OCI-LY7 (cell line): ENCODE measurements at regions not wholly inside any gene's neighbourhood (a gene's known extent, or its start where the extent isn't known, plus 50 kb on each side); places are given as distances from the start of the nearest gene placed in this dataset.
"Not testable (repeated sequence)": the region's sequence is repeated elsewhere in the genome, so short reads cannot be mapped to it uniquely, and the experiment has no call there.

Experiments used
- BruUV-seq: library from RNA; stranded (reverse); fragments of 400-500 nt; replicated peaks from 2 replicates; lab custom pipeline; 2021; lab: Mats Ljungman, UMichigan
- CTCF ChIA-PET: fragments of 300-600 bp; sonication (Branson Sonifier 250); formaldehyde crosslinking; loops from one replicate; lab custom pipeline; 2022; ENCODE audit warnings: antibody characterized with exemption; ENCODE audit not compliant: unreplicated experiment; lab: Charles Lee
- POLR2A ChIA-PET: fragments of 300-600 bp; sonication (Branson Sonifier 250); formaldehyde crosslinking; loops from one replicate; lab custom pipeline; 2022; ENCODE audit warnings: antibody characterized with exemption; lab: Charles Lee
- DNase-seq: peaks from one replicate; pipeline ENCODE4 v3.0.0-alpha.2; 2015; ENCODE audit warnings: low spot score
- H2AFZ ChIP-seq: fragments of 200-600 bp; sonication (generic), shearing (Covaris generic); 2 replicates; pipeline ENCODE4 v1.6.1; 2014; ENCODE audit warnings: mild to moderate bottlenecking, antibody characterized with exemption, low read length, moderate library complexity
- H3K27ac ChIP-seq: fragments of 200-600 bp; sonication (generic); 2 replicates; pipeline ENCODE4 v1.5.1; 2014; ENCODE audit warnings: mixed run types, low read depth, mild to moderate bottlenecking, moderate library complexity, low read length, inconsistent platforms; ENCODE audit not compliant: poor library complexity, severe bottlenecking
- H3K36me3 ChIP-seq: fragments of 200-600 bp; sonication (generic); 2 replicates; pipeline ENCODE4 v1.6.1; 2014; ENCODE audit warnings: mild to moderate bottlenecking, antibody characterized with exemption, low read length, moderate library complexity, mixed read lengths; ENCODE audit not compliant: insufficient read depth
- H3K4me1 ChIP-seq: fragments of 200-600 bp; sonication (generic); 2 replicates; pipeline ENCODE4 v1.5.1; 2014; ENCODE audit warnings: mild to moderate bottlenecking, low read length; ENCODE audit not compliant: insufficient read depth, poor library complexity, severe bottlenecking
- H3K4me2 ChIP-seq: fragments of 200-600 bp; sonication (generic); 2 replicates; pipeline ENCODE4 v1.6.1; 2014; ENCODE audit warnings: mild to moderate bottlenecking, low read length
- H3K4me3 ChIP-seq: fragments of 200-600 bp; sonication (generic); 2 replicates; pipeline ENCODE4 v1.5.1; 2014; ENCODE audit warnings: mild to moderate bottlenecking, low read depth, low read length; ENCODE audit not compliant: poor library complexity, severe bottlenecking
- H3K79me2 ChIP-seq: fragments of 200-600 bp; sonication (generic); 2 replicates; pipeline ENCODE4 v1.6.1; 2016; ENCODE audit warnings: low read depth, mild to moderate bottlenecking, low read length, moderate library complexity, mixed read lengths; ENCODE audit not compliant: insufficient read depth
- H3K9me2 ChIP-seq: fragments of 200-600 bp; sonication (generic); 2 replicates; pipeline ENCODE4 v1.6.1; 2016; ENCODE audit warnings: mild to moderate bottlenecking, low read length, mixed read lengths; ENCODE audit not compliant: insufficient read depth
- H3K9me3 ChIP-seq: fragments of 200-600 bp; sonication (generic); 2 replicates; pipeline ENCODE4 v1.6.1; 2014; ENCODE audit warnings: mild to moderate bottlenecking, mixed run types, low read length, mixed read lengths
- H4K20me1 ChIP-seq: fragments of 200-600 bp; sonication (generic); 2 replicates; pipeline ENCODE4 v1.6.1; 2014; ENCODE audit warnings: mild to moderate bottlenecking, antibody characterized with exemption, low read length, moderate library complexity, mixed read lengths; ENCODE audit not compliant: insufficient read depth
- CTCF ChIP-seq: fragments of 200-600 bp; sonication (generic); conservative IDR thresholded peaks from 2 replicates; pipeline ENCODE4 v1.5.1; 2014; ENCODE audit warnings: mild to moderate bottlenecking, antibody characterized with exemption, low read length, moderate library complexity, mixed read lengths
- EZH2phosphoT487 ChIP-seq: fragments of 200-600 bp; sonication (generic); IDR thresholded peaks from 2 replicates; pipeline ENCODE4 v1.6.1; 2018; ENCODE audit warnings: low read depth, borderline replicate concordance, mild to moderate bottlenecking, mixed run types, antibody characterized with exemption, low read length, moderate library complexity, mixed read lengths
- intact Hi-C: fragments of 100-400 bp; cut with micrococcal nuclease; formaldehyde crosslinking; loops from one replicate; pipeline ENCODE4 v1.10.0; 2022; ENCODE audit not compliant: unreplicated experiment

GRCh38 chr7:16250655-16251054, 170.7 kb downstream of the CRPPA start:
- H4K20me1 ChIP-seq, POLR2A ChIA-PET, DNase-seq, CTCF ChIA-PET, H3K9me3 ChIP-seq, intact Hi-C loops, H3K79me2 ChIP-seq, H3K4me3 ChIP-seq, H3K36me3 ChIP-seq, H2AFZ ChIP-seq, H3K4me2 ChIP-seq, H3K27ac ChIP-seq, H3K4me1 ChIP-seq, BruUV-seq, H3K9me2 ChIP-seq: not testable (repeated sequence)

- H3K27ac ChIP-seq, H3K9me3 ChIP-seq, H3K9me2 ChIP-seq, H3K36me3 ChIP-seq, H3K4me2 ChIP-seq, CTCF ChIA-PET, DNase-seq, BruUV-seq, H2AFZ ChIP-seq, H3K79me2 ChIP-seq, H3K4me3 ChIP-seq, H3K4me1 ChIP-seq, POLR2A ChIA-PET, H4K20me1 ChIP-seq, intact Hi-C loops: not testable (repeated sequence)
Measured at GRCh38 chr7:16249204-16249603, 172.1 kb downstream of the CRPPA start.

- POLR2A ChIA-PET, H4K20me1 ChIP-seq: not testable (repeated sequence)
Measured at GRCh38 chr7:16248556-16248955, 172.8 kb downstream of the CRPPA start.

GRCh38 chr7:16244469-16244868, 176.9 kb downstream of the CRPPA start:
- no TSS peak for BruUV-seq
- Histone ChIP-seq H3K36me3 (no peaks in the 10 kb centered on the region), H3K27ac (no peak overlapping the region), H2AFZ (no peak overlapping the region), H3K9me3 (no peaks in the 10 kb centered on the region), H3K4me3 (no peak overlapping the region), H4K20me1 (no peaks in the 10 kb centered on the region), H3K9me2 (no peaks in the 10 kb centered on the region), H3K79me2 (no peaks in the 10 kb centered on the region), H3K4me2 (no peak overlapping the region), H3K4me1 (no peaks in the 10 kb centered on the region)
- ChIA-PET POLR2A (interaction anchor here (0.5 to 0.7 kb wide), 4 partner anchors 50 to 1015 kb away, joined by 3 to 5 read pairs (median 3); no protein-coding TSS in a partner anchor), CTCF (no interaction called here)
- no peak for DNase-seq
- no peak for TF ChIP-seq EZH2phosphoT487
- TF ChIP-seq CTCF, result no peak
- intact Hi-C loops, result no loop called here

More at GRCh38 chr7:16248556-16248955, 172.8 kb downstream of the CRPPA start:
- intact Hi-C loops, BruUV-seq, H3K9me2 ChIP-seq, H3K79me2 ChIP-seq, H2AFZ ChIP-seq, CTCF ChIA-PET, H3K9me3 ChIP-seq, DNase-seq, H3K4me2 ChIP-seq, H3K4me1 ChIP-seq, H3K4me3 ChIP-seq, H3K36me3 ChIP-seq, H3K27ac ChIP-seq: not testable (repeated sequence)
